HuH-7 (cell line): ENCODE measurements at regions not wholly inside any gene's neighbourhood (a gene's known extent, or its start where the extent isn't known, plus 50 kb on each side); places are given as distances from the start of the nearest gene placed in this dataset.

Experiments
- DNase-seq: peaks from one replicate; pipeline ENCODE4 v3.0.0; 2011; ENCODE audit warnings: low spot score

DNA sequence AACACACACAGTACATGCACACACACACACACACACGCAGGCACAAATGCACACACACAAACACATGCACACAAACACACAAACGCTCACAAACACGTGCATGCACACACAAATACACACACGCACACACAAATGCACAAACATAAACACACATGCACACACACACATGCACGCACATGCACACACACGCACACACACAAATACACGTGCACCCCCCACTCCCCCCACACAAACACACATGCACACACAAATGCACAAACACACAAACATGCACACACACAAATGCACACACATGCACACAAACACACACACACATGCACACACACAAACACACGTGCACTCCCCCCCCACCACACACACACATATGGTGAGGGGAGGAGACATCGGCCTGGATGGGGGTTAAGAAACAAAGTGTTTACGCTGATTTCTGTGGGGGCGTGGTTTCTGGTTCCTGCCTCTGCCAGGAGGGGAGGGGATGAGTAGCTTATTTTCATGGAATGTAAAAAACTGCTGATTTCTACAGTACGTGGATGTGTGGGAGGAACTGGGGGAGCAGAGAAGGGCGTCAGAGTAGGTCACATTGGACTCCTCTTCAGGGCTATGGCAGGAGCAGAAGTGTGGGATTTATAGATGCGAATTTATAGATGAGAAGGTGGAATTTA is 607.2 kb downstream of the QKI start:
- DNase-seq = no peak

GRCh38 chr6:164020142-164020541 is 605.6 kb downstream of the QKI start:
- DNase-seq = no peak

DNA sequence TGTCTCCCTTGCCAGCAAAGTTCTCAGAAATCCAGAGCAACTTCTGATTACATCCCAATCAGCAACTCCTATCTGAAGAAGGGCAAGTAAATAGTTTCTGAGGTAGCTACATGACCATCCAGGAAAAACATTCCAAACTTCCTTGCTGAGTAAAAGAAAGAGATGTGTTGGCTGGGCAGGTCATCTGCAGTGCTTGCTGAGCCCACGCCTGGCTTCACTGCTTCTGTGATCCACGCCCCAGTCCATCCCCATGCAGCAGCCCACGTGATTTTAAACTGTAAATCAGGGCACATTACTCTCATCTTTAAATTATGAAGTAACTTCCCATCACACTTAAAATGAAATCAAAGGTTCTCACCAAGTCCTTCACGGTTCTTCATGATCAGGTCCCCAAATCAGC is 603.6 kb downstream of the QKI start:
- DNase-seq = no peak

DNA sequence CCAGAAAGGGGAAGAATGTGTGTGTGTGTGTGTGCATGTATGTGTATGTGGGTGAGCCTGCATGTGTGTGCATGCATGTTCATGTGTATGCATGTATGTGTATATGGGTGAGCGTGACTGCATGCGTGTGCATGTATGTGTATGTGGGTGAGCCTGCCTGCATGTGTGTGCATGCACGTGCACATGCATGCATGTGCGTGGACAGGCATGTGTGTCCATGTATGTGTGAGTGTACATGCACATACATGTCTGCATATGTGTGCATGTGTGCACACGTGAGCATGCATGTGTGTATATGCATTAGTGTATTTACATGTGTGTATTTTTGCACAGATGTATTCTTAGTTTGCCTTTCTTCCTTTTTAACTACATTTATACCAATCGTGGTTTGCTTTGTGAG is 601.5 kb downstream of the QKI start:
- DNase-seq = no peak

- DNase-seq = no peak
These were observed 600.6 kb downstream of the QKI start for GRCh38 chr6:164015088-164015484.

DNA sequence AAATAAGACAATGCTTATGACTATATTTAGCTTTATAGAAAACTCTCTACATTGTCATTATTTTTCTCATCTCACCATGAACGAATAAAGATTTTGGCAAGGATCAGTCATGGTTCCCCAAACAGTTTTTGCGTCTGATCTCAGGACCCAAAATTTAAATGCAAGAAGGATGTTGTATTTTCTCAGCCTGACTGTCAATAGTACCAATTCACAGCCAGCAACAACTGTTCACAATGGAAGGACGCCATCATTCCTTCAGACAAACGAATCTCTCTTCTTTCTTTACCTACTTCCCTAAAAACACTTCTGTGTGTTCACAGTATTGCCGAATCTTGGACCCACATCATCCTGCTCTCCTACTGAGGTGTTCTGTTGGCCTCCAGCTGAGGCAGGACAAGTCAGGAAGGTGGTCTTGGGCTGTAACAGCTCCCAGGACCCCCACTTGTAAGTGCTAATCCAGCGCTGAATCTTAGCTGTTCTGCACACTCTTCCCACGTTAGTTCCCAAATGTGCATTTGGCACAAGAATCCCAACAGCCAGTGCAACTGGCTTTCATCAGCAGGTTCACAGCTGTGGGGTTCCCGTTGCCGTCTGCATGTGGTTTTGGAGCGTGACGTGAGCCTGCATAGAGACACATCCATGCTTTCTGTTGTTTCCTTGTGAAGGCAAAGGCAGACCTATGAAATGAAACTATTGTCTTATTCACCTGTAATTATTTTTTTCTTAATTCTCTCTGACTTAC is 600.0 kb downstream of the QKI start:
- DNase-seq = no peak

- DNase-seq = no peak
These were observed 599.1 kb downstream of the QKI start for GRCh38 chr6:164013480-164014208.

DNA sequence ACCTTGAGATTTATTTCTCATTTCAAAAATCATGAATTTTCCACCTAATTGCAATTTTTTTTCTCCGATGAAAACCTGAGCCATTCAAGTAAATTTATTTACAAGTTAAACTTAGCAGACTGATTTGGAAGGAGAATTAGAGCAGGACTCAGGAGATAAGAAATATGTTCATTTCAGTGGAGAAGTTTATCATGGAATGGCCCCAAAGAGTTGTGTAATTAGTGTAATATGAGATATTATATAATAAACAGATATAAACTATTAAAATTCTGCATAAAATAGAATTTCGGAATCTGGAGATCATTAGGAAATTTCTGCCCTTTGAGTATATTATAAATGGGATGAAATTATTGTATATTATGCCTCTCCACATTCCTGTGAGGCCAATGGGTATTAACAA is 596.8 kb downstream of the QKI start:
- DNase-seq = no peak

DNA sequence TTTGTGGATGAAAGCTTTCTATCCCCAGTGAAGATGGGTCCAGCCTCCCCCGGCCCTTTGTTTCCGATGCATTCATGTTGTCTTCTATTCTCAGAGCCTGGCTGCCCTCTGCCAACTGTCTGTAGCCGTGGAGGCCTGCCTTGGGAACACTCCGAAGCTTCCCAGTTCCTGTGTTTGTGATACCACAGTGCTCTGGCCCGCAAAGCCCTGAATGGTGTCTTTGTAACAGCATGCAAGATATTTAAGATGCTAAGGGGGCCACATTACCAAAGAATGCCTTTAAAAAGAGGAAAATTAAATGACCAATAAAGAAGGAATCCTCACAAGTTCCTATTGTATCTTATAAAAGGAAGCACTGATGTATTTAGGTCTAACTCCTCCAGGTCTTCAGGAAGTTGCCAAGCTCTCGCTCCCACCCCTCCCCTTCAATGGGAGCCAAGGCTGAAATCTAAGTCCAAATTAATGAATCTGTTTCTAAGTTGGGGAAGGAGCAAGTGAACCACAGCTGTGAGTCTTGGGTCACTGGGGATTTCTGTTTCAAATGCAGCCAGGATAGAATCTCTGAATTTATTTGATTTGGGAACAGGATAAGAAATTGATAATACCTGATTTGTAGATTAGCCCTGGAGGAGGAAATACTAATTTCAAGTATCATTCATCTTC is 596.1 kb downstream of the QKI start:
- DNase-seq = no peak

GRCh38 chr6:164008902-164009301 is 594.4 kb downstream of the QKI start:
- no peak for DNase-seq

GRCh38 chr6:164007881-164008280 is 593.4 kb downstream of the QKI start:
- no peak for DNase-seq

GRCh38 chr6:164006459-164006858 is 591.9 kb downstream of the QKI start:
- DNase-seq = no peak

DNA sequence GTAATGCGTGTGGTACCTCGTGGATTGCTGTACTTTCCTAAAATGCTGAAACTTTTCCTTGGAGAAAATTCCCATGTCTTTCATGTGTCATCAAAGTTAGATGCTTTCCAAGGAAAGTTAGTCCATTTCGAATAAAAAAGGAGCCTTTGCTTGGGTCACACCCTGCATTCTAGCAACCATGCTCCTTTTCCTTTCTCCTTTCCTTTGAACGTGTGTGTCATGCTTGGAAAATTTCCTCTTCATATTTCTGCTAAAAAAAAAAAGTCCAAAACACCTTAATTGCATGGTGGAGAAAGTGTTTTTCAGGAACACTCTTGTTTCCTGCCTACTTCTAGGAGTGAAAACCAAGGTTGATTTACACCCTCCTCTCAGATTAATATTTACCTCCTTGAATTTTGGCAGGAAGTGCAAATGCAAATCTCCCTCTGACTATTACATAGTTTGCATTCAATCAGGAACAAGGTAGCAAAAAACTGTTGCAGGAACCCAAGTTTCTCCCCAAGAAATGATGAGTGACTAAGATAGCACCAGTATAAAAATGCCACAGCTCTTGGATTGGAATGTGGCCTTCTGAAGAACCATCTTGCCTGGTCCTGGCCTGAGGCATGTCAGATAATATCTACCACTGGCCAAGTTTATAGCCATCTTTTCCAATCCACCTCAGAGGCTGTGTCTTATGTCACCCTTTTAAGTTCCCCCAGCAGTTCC is 590.6 kb downstream of the QKI start:
- DNase-seq = no peak

DNA sequence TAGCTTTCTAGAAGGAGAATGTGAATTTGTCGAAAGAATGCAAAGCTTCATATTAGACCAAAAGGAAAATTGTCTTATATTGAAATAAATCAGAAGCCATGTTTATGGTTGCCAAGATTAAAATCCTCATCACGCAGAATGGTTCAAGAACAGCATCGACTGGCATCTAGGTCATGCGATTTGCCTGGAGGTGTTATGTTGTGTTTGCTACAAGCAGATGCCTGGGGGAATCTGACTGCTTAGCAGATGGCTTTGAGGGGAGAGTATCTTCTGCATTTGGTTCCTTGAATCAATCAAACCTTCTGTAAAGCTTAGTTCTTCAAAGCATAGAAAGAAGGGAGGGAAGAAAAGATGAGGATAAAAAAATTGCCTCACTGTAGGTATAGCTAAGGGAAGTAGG is 585.8 kb downstream of the QKI start:
- no peak for DNase-seq

DNA sequence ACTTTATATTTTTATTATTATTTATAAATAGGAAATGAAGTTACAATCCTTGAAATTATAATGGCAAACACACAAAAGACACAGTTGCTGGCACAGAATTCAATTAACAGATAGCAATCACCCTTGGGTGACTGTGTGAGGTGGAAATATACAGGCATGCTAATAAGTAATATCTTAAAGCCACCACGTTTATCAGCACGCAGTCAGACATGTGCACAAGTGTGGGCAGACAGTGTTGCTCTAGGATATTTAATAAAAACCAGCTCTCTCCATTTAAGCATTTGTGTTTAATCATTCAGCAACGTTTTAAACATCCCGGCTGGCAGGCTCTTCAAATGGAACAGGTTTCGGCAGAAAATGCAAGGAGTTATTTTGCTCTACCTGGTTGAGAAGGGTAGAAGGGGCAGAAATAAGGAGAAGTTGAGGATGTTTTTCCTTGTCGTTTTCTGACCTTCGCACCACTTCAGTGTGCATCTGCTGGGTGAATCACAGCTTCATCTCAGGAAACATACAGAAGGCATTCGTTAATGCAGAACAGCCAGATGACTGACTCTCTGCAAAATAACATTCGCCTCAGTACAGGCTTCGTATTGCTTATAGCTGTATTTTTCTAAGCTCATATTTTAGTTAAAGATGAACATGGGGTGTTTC is 585.1 kb downstream of the QKI start:
- DNase-seq = no peak

GRCh38 chr6:163998496-163998895 is 584.0 kb downstream of the QKI start:
- DNase-seq = no peak

GRCh38 chr6:163996491-163996890 is 582.0 kb downstream of the QKI start:
- no peak for DNase-seq

DNA sequence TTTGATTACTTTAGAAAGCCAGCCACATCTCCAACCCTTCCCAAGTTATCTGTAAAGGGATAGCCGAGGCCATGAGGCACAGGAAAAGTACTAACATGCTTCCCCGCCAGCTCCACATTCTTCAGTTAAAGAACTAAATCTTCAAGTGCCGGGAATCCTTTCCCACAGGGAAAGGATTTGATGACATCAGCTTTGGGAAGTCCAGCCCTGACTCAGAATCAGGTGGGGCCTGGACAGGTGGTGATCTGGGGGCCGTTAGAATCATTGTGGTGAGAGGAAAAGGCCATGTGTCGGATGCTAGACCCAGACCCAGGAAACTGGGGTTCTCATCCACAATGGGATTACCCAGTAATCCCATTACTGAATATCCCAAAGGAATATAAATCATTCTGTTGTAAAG is 580.0 kb downstream of the QKI start:
- no peak for DNase-seq

DNA sequence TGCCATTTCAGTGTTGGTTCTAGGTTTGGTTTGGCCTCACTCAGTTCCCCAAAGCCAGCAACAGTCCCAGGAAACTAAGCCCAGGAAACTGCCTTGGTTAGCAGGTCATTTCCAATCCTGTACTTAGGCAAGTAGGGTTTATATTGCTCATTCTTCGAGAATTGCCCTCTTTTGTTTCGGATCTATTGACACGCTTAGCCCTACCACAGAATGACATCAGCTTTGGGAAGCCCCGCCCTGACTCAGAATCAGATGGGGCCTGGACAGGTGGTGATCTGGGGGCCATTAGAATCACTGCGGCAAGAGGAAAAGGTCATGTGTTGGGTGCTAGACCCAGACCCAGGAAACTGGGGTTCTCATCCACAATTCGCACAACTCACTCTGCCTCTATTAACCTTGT is 578.2 kb downstream of the QKI start:
- DNase-seq = no peak

DNA sequence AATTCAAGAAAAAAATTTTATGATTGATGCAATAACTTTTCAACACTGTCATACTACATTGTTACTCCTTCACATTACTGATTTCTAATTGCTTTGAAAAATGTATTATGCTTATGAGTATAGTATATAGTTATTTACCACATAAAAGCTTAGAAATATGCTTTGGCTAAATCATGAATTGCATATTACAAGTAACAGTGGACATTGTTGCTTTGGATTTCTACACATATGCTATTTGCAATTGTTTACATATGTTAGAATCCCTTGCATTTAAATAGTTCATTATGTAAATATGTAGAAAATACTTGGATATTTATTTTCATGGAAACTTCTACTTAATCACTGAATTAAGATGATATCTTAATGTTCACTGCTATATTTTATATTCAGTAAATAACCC is 577.5 kb downstream of the QKI start:
- DNase-seq = no peak

- no peak for DNase-seq
These were observed 576.8 kb downstream of the QKI start for GRCh38 chr6:163991321-163991720.

- DNase-seq = no peak
These were observed 571.8 kb downstream of the QKI start for GRCh38 chr6:163986313-163986712.
